Coronary artery (tissue), 2 donors: ENCODE measurements at regions not wholly inside any gene's neighbourhood (a gene's known extent, or its start where the extent isn't known, plus 50 kb on each side); places are given as distances from the start of the nearest gene placed in this dataset.

Source experiments
- DNase-seq: peaks from one replicate; pipeline ENCODE4 v3.0.0-alpha.2; 2017; ENCODE audit warnings: low spot score
- H3K27ac ChIP-seq, 2 donors: fragments of 200-600 bp; sonication (generic); one replicate each; pipeline ENCODE4 v1.5.1; 2016 to 2019
- H3K4me3 ChIP-seq: fragments of 200-600 bp; sonication (generic); 2 replicates; pipeline ENCODE4 v1.5.1; 2016; ENCODE audit warnings: mild to moderate bottlenecking, moderate library complexity
- CTCF ChIP-seq: fragments of 200-600 bp; sonication (generic); IDR thresholded peaks from one replicate; pipeline ENCODE4 v1.5.1; 2019; ENCODE audit warnings: antibody characterized with exemption

DNA sequence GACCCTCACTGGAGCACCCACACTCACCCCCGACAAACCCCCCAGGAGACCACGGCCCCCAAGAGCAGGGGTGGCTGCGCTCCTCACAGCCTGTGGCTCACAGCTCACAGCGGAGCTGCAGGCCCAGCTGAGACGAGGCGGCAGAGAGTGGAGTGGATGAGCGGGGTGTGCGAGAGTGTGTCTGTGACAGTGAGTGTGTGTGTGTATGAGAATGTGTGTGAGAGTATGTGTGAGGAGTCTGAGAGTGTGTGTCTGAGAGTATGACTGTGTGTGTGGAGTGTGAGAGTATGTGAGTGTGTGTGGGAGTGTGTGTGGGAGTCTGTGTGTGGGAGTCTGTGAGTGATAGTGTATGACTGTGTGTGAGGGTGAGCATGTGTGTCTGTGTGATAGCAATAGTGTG, 55.3 kb upstream of the ID2 start:
- H3K27ac ChIP-seq, result no peak overlapping the region
- H3K4me3 ChIP-seq, result no peak overlapping the region
- no peak for DNase-seq
- no peak for TF ChIP-seq CTCF

DNA sequence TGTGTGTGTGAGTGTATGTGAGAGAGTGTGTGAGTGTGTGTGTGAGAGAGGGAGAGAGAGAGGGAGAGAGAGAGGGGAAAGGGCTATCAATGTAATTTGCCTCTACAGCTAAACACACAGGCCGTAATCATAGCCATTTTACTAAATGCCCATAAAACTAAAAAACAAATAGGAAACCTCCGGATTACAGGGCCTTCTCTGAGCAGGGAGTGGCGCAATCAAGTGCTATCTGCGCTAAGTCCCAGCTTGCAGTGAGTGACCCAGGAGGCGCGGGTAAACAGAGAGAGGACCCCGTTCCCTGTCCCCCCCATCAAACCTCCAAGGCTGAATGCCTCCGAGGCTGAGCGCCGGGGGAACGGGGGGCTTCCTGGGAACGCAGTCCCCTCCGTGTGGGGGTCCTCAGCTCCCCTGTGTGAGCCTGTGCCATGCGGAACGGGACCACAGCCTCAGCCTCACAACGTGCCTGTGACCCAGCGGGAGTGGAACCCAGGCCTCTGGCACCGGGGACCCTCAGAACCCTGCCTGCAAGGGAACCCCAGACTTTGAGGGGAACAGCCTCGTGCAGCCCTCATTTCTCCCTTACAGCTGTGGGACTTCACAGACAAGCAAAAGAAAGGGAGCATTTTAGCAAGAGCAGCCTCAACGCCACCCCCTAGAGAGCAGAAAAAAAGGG, 54.7 kb upstream of the ID2 start:
- Histone ChIP-seq H3K4me3 (no peak overlapping the region), H3K27ac (no peak overlapping the region)
- TF ChIP-seq CTCF, result no peak
- no peak for DNase-seq

DNA sequence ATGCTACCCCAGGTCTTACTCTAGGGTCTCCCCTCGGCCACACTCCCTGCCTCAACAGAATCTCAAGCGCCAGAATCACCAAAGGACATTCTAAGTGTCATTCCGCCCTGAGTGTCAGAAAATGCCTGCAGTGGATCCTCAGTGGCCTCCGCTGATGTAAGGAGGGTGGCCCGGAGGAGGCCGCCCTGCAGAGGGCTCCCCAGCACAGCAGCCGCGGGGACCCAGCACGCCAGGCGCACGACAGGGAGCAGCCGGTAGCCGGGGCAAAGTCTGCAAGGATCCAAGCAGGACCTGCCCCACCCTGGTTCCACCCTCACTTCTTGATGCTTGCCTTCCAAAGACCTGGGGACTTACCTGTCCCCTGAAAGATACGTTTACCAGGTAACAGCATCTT, 54.2 kb upstream of the ID2 start:
- no peak overlapping the region for H3K4me3 ChIP-seq
- no peak for TF ChIP-seq CTCF
- H3K27ac ChIP-seq, result no peak overlapping the region
- DNase-seq, result no peak

DNA sequence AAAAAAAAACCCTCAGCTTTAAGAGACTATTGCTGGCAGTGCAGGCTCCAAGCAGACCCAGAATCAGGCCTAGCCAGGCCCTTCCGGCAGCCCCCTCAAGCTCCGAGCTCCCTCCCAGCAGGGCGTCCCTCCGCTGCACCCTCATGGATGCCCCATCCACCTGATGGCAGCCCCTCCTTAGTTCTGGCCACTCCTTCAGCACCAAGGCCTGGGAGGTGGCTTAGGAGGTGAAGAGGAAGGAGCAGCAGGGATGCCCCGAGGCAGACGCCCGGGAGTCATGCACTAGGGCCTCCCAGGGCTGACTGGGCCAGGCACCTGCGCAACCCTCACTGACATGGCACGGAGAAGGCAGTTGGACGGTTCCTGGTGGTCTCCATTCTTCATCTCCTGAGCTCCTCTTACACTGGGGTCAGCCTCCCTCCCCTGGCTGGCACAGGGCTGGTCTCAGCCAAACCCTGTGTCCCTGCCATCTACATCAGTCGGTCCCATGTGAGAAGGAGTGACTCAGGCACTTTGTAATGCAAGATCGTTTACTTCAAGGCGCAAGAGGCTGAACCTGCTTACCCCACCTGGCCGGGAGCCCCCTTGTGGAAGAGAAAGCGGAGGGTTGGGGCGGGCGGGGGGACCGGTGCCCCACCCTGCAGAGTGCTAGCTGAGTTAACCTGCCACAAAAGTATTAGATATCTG, 53.5 kb upstream of the ID2 start:
- no peak for TF ChIP-seq CTCF
- Histone ChIP-seq H3K27ac (no peak overlapping the region), H3K4me3 (no peak overlapping the region)
- no peak for DNase-seq

DNA sequence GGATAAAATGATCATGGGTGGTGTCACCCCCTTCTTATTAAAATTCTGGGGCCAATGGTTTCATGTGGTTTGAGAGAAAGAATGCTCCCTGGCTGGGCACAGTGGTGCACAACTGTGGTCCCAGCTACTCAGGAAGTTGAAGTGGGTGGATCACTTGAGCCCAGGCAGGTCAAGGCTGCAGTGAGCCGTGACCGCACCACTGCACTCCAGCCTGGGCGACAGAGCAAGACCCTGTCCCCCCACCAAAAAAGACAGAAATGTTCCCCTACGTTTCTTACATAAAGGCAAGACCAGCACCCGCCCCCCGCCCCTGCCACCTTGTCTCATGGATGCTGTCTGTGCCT, 53.0 kb upstream of the ID2 start:
- no peak overlapping the region for H3K4me3 ChIP-seq
- no peak for TF ChIP-seq CTCF
- no peak for DNase-seq
- H3K27ac ChIP-seq, result no peak overlapping the region

DNA sequence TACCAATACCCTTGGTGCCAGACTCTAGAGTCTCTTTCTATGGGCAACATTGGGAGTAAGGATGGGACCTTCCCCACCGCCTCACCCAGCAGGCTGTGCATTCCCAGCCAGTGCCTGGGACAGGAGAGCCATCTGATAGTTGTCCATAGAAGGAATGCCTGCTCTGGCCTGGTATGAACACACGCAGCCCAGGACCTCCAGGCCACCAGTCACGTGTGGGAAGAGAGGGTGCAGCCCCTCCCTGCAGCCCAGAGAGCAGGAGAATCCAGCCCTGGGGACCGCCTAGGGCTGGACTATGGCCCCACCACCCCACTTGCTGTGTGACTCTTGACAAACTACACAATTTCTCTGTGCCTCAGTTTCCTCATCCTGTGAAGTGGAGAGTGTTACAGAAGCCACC, 52.5 kb upstream of the ID2 start:
- no peak overlapping the region for H3K27ac ChIP-seq
- H3K4me3 ChIP-seq, result no peak overlapping the region
- no peak for DNase-seq
- no peak for TF ChIP-seq CTCF

DNA sequence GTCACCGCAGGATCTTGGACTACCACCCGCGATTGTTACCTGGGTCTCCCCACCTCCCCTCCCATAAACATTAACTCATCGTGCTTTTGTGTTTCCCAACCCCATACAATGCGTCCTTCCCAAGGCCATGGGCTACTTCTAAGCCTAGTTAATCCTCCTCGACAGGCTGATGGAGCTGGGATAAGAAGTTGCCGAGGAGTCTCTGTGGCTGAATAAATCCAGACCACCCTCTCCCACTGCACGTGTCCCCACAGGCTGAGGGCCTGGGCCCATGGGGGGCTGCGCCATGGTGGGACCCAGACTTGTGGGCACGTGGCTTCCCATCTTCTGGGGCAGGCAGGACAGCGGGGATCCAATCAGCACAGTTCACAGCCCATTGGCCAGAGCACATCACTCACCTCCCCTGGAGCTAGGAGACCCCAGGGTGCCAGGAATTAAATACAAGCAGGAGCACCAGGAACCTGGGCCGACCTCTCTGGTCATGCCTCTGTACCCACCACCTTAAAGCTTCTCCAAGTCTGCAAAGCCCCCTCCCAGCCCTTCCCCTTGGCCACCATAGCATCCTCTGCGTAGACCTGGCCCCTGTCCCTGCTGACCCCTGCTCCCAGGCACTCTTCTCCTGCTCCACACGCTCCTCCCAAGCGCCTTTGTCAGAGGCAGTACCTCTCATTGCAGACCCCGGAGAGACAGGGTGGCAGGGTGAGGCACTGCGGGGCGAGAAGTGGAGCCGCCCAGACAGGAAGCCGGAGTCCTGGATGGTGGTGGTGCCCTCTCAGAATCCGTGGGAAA, 51.0 kb upstream of the ID2 start:
- DNase-seq, result no peak
- Histone ChIP-seq H3K4me3 (no peak overlapping the region), H3K27ac (no peak overlapping the region)
- no peak for TF ChIP-seq CTCF
